Fibroblast of skin of left biceps (primary cell): ENCODE measurements at regions not wholly inside any gene's neighbourhood (a gene's known extent, or its start where the extent isn't known, plus 50 kb on each side); places are given as distances from the start of the nearest gene placed in this dataset.
A peak's percentile ranks its signal among the peaks of the same experiment; 100 is the strongest.
"Not testable (repeated sequence)": the region's sequence is repeated elsewhere in the genome, so short reads cannot be mapped to it uniquely, and the experiment has no call there.

Experiments used
- DNase-seq, 2 experiments: peaks; one replicate each; pipeline ENCODE4 v3.0.0-alpha.2; 2013; ENCODE audit warnings: low read depth in 2 of 2

DNA sequence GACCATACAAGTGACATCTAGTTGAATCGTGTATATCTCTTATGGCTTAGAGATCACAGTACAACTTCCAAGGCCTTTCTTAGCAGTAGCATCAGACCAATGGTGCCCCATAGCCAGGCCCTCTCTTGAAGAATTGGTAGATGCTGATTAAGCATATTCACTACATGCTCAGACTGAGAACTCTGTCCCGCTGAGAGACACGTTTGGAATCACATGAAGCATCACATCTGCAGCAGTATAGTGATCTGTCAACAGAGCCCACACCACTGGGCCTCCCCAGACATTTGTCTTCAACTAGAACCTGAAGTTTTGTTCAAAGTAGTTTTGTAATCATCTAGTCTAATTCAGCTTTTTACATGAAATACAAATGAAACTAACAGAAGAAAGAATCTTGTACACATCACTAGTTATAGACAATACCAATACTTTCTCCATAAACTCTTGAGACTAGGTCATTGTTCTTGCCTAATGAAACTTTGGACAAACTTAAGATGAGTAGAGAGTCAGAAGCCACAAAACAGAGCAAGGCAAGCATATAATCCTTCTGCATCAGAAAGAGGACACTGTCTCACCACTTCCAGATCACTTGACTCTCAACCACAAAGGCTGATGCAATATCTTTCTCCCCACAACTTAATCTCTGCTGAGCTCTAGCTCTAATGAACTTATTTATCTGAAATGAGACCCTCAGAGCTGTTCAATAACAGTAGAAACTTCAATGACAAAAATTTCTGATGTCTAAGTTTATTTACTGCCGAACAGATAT is 182.7 kb downstream of the TBX18 start:
- peak in 1 of 2 experiments; percentile 26 for DNase-seq

- no peak for DNase-seq
These were observed 185.0 kb downstream of the TBX18 start for GRCh38 chr6:84579404-84579803.

DNA sequence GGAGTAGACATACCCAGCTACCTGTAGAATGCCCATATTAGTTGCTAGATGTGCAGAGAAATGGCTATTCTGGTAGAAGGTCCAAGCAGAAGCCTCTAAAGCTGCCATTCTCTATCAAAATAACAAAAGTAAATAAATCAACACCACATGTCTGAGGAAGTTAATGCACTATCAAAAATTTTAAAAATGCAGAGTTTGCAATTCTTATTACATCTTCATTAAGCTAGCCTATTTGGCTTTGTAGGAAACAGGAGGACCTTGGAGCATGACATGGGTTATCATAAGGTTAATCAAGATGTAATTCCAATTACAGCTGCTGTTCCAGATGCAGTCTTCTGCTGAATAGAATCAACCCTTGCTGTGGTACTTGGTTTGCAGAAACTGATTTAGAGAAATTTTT is 188.4 kb downstream of the TBX18 start:
- no peak for DNase-seq

- DNase-seq: peak in 1 of 2 experiments; percentile 18
These were observed 189.1 kb downstream of the TBX18 start for GRCh38 chr6:84575264-84575663.

GRCh38 chr6:84569882-84570281 is 194.5 kb downstream of the TBX18 start:
- DNase-seq: no peak

DNA sequence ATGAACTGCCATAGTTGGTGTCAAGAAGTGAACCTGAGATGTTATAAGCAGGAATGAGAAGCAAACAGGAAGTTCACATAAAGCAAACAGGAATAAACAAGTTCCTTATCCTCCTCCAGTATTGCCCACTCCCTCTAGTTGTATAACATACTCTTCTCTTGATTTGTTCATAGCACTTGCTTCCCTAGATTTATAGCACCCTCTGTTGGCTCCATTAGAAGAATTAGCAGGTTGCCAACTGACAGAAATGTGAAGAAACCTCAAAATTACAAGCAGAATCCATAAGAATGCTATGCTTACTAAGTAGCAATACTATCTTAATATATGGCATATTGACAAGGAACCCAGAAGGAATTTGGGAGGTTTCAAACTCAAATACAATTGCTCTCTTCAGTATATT is 195.4 kb downstream of the TBX18 start:
- peak in 1 of 2 experiments; percentile 47 for DNase-seq

- not testable (repeated sequence) for DNase-seq
These were observed 198.7 kb downstream of the TBX18 start for GRCh38 chr6:84565718-84566117.

- no peak for DNase-seq
These were observed 203.7 kb downstream of the TBX18 start for GRCh38 chr6:84560436-84561390.

DNA sequence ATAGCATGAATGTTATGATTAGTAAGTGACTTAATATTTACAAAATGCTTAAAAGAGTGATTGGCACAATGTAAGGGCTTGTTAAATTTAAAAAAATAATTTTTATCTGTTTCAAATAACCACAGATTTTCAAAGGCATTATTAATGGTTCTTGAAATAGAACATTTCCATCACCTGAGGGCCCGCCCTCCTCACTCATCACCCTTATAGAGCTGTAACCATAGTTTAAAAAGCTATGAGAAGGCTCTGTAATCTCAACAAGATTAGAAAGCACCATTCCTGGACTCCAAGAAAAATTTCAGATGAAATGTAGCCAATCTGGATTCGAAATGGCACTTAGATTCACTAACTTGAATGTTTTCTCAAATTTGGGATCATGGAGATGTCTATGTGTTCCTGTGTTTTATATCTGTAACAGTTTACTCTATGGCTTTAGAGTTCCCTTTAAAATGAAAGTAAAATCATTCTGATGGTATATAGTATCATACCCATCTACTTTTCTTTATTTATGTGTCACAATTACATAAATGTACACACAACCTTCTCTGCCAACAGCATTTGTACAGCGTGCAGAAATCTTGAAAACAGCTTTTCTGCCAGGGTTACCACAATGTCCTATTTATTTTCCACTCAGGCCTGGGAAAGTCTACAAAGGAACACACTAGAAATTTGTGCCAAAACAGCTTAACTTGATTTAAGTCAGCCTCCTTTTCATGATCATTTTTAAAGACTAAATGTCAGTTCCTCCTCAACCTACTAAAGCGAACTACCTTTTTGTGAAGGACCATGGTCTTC is 207.7 kb downstream of the TBX18 start:
- no peak for DNase-seq

DNA sequence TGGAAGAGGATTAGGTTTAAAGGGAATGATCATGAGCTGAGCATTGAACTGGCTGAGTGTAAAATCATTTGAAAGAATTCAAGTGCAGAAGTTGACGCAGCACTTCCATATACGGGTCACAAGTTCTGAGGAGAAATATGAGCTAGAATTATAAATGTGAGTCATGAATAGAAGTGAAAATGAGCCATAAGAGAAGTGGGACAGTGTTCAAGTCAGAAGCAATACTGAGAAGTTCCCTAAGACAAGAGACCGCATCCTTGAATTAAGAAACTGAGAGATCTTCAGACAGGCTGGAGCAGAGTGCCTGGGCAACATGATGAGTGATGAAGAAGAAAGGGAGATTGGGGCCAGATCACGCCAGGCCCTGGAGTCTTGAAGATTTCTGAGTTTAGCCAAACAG is 209.7 kb downstream of the TBX18 start:
- DNase-seq: no peak

- peak in 1 of 2 experiments; percentile 32 for DNase-seq
These were observed 210.3 kb downstream of the TBX18 start for GRCh38 chr6:84554074-84554473.

GRCh38 chr6:84553527-84553926 is 210.9 kb downstream of the TBX18 start:
- no peak for DNase-seq

DNA sequence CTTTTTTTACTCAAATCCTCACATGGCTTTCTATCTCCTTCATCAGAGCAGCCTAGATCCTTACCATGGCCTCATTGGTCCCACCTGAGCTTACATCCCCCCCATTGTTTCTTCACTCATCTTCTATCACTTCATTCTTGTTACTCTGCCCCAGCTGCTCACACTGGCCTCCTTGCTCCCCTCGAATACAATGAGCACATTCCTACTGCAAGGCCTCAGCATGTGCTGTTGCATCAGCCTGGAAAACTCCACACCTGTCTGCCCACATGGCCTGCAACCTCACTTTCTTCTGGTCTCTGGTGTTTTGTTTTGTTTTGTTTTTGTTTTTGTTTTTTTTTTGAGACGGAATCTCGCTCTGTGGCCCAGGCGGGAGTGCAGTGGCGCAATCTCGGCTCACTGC is 212.6 kb downstream of the TBX18 start:
- no peak for DNase-seq

DNA sequence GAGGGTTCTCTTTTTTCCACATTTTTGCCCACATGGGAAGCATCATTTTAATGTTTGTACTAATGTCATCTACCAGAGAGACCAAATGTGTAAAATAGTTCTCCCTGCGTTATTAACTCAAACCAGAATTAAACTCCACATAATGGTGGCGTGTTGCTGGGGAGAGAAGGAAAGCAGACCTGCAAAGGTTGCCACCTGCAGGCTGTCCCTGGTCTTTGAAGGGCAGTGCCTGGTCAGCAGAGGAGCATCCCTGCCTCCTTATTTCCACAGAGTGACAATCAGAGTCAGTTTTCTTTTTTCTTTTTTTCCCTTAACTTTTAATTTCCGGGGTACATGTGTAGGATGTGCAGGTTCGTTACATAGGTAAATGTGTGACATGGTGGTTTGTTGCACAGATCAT is 214.5 kb downstream of the TBX18 start:
- DNase-seq: no peak

DNA sequence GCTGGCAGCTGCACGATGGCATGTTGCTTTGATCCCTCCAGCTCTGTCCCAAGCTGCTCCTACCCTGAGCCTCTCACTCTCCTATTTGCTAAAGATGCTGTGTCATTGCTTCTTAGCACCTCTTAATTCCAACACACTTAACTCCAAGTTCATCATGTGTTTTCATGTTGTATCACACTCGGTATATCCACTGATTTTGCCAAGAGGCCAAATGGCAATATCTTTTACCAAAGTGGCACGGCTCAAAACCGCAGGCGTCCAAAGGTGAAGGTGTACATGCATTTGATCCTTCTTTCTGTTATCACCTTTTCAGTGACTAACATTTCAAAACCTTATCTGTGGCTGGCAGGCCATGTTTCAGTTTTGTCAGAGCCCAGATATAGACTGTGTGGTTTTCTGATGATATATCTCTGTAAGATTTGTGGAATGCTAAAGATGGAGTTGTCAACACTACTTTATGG is 217.0 kb downstream of the TBX18 start:
- peak in 1 of 2 experiments; percentile 6 for DNase-seq

DNA sequence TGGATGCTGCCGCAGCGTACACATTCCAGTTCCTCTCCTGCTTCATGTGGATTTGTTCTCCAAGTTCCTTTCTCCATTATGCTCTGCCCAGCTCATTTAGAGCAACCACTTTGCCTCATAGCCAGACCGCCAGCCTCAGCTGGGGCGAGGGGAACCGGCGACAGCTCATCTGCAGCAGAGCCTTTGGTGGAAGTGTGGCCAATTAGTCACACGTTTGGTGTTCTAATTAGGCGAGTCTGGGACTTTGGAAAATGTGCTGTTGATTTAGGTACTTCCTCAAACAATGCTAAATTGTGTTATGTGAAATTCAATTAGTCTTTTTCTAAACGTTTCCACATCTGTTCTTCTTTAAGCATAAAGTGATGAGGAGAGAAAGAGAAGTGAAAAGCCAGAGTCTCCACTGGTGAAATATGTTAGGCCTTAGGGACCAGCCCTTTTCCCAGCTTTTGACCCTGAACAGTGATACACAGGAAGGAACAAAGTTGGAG is 217.9 kb downstream of the TBX18 start:
- peak; percentile 81 for DNase-seq

GRCh38 chr6:84539122-84539856 is 225.1 kb downstream of the TBX18 start:
- DNase-seq: no peak

DNA sequence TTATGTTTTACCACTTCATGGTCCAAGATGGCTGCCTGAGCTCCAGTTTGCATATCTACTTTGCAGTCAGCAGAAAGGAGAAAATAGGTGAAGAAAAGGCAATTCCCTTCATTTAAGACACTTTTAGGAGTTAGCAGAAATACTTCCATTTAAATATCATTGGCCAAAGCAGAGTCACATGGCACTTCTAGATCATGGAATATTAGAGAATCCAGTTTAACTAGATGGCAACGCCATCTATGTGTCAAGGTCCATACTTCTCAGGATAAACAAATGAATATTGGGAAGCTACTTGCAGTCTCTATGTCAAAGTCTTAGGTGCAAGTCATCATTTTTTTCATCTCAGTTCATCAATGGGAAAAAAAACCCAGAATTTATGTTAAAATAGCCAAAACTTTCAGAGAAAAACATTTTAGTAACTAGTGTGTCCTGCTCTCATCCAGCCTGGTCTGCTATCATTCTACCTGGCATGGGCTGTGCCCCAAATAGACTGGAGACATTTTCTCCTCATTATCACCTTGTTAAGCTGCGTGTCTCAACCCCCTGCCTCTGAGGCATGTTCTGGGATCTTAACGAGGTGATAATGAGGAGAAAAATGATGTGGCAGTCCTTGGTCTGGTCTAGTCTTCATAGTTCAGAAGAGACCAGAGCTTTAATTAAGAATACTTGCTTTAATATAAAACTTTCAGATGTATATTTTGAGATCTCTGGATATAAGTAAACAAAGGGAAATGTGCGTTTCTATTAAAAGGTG is 227.3 kb downstream of the TBX18 start:
- no peak for DNase-seq

- no peak for DNase-seq
These were observed 236.2 kb downstream of the TBX18 start for GRCh38 chr6:84528201-84528600.

- no peak for DNase-seq
These were observed 237.8 kb downstream of the TBX18 start for GRCh38 chr6:84526631-84527030.
